WTC11 (cell line): ENCODE measurements at regions not wholly inside any gene's neighbourhood (a gene's known extent, or its start where the extent isn't known, plus 50 kb on each side); places are given as distances from the start of the nearest gene placed in this dataset.
"Not testable (repeated sequence)": the region's sequence is repeated elsewhere in the genome, so short reads cannot be mapped to it uniquely, and the experiment has no call there.

Source experiments
- JAZF1 ChIP-seq: fragments of 250-450 bp; sonication (Bioruptor Pico); IDR thresholded peaks from 2 replicates; pipeline ENCODE4 v1.9.0; 2021; ENCODE audit warnings: moderate library complexity, mild to moderate bottlenecking, inconsistent platforms
- KAT7 ChIP-seq: sonication (generic); formaldehyde crosslinking; IDR thresholded peaks from 2 replicates; pipeline ENCODE4 v1.8.1; 2023; ENCODE audit warnings: missing genetic modification reagents, mild to moderate bottlenecking, borderline replicate concordance
- MXD4 ChIP-seq: fragments of 250-450 bp; sonication (Bioruptor Pico); IDR thresholded peaks from 2 replicates; pipeline ENCODE4 v1.8.0; 2021; ENCODE audit warnings: mild to moderate bottlenecking, moderate library complexity, borderline replicate concordance
- RORB ChIP-seq: fragments of 250-450 bp; sonication (Bioruptor Pico); IDR thresholded peaks from 2 replicates; pipeline ENCODE4 v1.9.0; 2021; ENCODE audit warnings: mild to moderate bottlenecking
- TCF7 ChIP-seq: sonication (generic); formaldehyde crosslinking; IDR thresholded peaks from 2 replicates; pipeline ENCODE4 v1.8.0; 2022; ENCODE audit warnings: mild to moderate bottlenecking, low read depth, missing genetic modification reagents, moderate library complexity
- ZNF121 ChIP-seq: sonication (generic); formaldehyde crosslinking; IDR thresholded peaks from 2 replicates; pipeline ENCODE4 v1.8.0; 2023; ENCODE audit warnings: missing genetic modification reagents
- ZNF232 ChIP-seq: sonication (generic); formaldehyde crosslinking; IDR thresholded peaks from 2 replicates; pipeline ENCODE4 v1.8.0; 2022; ENCODE audit warnings: mild to moderate bottlenecking, missing genetic modification reagents
- ZNF396 ChIP-seq: fragments of 250-450 bp; sonication (Bioruptor Pico); IDR thresholded peaks from 2 replicates; pipeline ENCODE4 v1.8.0; 2021; ENCODE audit warnings: mild to moderate bottlenecking, moderate library complexity, borderline replicate concordance
- TF ChIP-seq, protein P1 (sequence below): fragments of 200-600 bp; IDR thresholded peaks from 2 replicates; pipeline ENCODE4 v1.8.0; 2022; ENCODE audit warnings: antibody characterized with exemption
- TF ChIP-seq, protein P2 (sequence below): sonication (generic); formaldehyde crosslinking; conservative IDR thresholded peaks from 2 replicates; pipeline ENCODE4 v1.8.1; 2022; ENCODE audit warnings: mild to moderate bottlenecking, missing genetic modification reagents
- TF ChIP-seq, protein P3 (sequence below): sonication (generic); formaldehyde crosslinking; IDR thresholded peaks from 2 replicates; pipeline ENCODE4 v1.8.0; 2022; ENCODE audit warnings: mild to moderate bottlenecking, missing genetic modification reagents
- TF ChIP-seq, protein P4 (sequence below): fragments of 250-450 bp; sonication (Bioruptor Pico); IDR thresholded peaks from 2 replicates; pipeline ENCODE4 v2.1.2; 2022; ENCODE audit warnings: mild to moderate bottlenecking, moderate library complexity
- TF ChIP-seq, protein P5 (sequence below): sonication (generic); formaldehyde crosslinking; IDR thresholded peaks from 2 replicates; pipeline ENCODE4 v1.8.1; 2022; ENCODE audit warnings: mild to moderate bottlenecking, moderate library complexity, missing genetic modification reagents

DNA sequence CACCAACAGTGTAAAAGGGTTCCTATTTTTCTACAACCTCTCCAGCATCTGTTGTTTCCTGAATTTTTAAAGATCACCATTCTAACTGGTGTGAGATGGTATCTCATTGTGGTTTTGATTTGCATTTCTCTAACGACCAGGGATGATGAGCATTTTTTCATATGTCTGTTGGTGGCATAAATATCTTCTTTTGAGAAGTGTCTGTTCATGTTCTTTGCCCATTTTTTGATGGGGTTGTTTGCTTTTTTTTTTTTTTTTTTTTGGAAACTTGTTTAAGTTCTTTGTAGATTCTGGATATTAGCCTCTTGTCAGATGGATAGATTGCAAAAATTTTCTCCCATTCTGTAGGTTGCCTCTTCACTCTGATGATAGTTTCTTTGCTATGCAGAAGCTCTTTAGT, 145.5 kb upstream of the PLXNC1 start:
- TF ChIP-seq, protein P1, sequence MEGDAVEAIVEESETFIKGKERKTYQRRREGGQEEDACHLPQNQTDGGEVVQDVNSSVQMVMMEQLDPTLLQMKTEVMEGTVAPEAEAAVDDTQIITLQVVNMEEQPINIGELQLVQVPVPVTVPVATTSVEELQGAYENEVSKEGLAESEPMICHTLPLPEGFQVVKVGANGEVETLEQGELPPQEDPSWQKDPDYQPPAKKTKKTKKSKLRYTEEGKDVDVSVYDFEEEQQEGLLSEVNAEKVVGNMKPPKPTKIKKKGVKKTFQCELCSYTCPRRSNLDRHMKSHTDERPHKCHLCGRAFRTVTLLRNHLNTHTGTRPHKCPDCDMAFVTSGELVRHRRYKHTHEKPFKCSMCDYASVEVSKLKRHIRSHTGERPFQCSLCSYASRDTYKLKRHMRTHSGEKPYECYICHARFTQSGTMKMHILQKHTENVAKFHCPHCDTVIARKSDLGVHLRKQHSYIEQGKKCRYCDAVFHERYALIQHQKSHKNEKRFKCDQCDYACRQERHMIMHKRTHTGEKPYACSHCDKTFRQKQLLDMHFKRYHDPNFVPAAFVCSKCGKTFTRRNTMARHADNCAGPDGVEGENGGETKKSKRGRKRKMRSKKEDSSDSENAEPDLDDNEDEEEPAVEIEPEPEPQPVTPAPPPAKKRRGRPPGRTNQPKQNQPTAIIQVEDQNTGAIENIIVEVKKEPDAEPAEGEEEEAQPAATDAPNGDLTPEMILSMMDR = not testable (repeated sequence)
- TF ChIP-seq ZNF232 (CRISPR knock-in tag); MXD4; RORB (CRISPR knock-in tag); JAZF1 (CRISPR knock-in tag); KAT7; ZNF396 (CRISPR knock-in tag); ZNF121; TCF7 (CRISPR knock-in tag): not testable (repeated sequence)
- TF ChIP-seq, protein P2, sequence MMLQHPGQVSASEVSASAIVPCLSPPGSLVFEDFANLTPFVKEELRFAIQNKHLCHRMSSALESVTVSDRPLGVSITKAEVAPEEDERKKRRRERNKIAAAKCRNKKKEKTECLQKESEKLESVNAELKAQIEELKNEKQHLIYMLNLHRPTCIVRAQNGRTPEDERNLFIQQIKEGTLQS (CRISPR knock-in tag) = not testable (repeated sequence)
- TF ChIP-seq, protein P3, sequence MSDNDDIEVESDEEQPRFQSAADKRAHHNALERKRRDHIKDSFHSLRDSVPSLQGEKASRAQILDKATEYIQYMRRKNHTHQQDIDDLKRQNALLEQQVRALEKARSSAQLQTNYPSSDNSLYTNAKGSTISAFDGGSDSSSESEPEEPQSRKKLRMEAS = not testable (repeated sequence)
- TF ChIP-seq, protein P4, sequence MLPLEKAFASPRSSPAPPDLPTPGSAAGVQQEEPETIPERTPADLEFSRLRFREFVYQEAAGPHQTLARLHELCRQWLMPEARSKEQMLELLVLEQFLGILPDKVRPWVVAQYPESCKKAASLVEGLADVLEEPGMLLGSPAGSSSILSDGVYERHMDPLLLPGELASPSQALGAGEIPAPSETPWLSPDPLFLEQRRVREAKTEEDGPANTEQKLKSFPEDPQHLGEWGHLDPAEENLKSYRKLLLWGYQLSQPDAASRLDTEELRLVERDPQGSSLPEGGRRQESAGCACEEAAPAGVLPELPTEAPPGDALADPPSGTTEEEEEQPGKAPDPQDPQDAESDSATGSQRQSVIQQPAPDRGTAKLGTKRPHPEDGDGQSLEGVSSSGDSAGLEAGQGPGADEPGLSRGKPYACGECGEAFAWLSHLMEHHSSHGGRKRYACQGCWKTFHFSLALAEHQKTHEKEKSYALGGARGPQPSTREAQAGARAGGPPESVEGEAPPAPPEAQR (CRISPR knock-in tag) = not testable (repeated sequence)
- TF ChIP-seq, protein P5, sequence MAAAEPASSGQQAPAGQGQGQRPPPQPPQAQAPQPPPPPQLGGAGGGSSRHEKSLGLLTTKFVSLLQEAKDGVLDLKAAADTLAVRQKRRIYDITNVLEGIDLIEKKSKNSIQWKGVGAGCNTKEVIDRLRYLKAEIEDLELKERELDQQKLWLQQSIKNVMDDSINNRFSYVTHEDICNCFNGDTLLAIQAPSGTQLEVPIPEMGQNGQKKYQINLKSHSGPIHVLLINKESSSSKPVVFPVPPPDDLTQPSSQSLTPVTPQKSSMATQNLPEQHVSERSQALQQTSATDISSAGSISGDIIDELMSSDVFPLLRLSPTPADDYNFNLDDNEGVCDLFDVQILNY (CRISPR knock-in tag) = not testable (repeated sequence)
